Stimulated activated CD8-positive, alpha-beta memory T cell treated with anti-CD3 and anti-CD28 coated beads, Interleukin-7, amount 100 ng/mL, for 48 hours (primary cell): ENCODE measurements at regions not wholly inside any gene's neighbourhood (a gene's known extent, or its start where the extent isn't known, plus 50 kb on each side); places are given as distances from the start of the nearest gene placed in this dataset.
"Not testable (repeated sequence)": the region's sequence is repeated elsewhere in the genome, so short reads cannot be mapped to it uniquely, and the experiment has no call there.

ENCODE experiments used
- DNase-seq, 2 donors: peaks; one replicate each; pipeline ENCODE4 v3.0.0-alpha.2; 2020; ENCODE audit warnings: low read depth in 1 of 2; ENCODE audit errors: extremely low read depth in 1 of 2

- DNase-seq: not testable (repeated sequence)
These were observed 254.4 kb upstream of the USP9Y start for GRCh38 chrY:12446486-12447265.

- not testable (repeated sequence) for DNase-seq
These were observed 252.5 kb upstream of the USP9Y start for GRCh38 chrY:12448561-12448960.

DNA sequence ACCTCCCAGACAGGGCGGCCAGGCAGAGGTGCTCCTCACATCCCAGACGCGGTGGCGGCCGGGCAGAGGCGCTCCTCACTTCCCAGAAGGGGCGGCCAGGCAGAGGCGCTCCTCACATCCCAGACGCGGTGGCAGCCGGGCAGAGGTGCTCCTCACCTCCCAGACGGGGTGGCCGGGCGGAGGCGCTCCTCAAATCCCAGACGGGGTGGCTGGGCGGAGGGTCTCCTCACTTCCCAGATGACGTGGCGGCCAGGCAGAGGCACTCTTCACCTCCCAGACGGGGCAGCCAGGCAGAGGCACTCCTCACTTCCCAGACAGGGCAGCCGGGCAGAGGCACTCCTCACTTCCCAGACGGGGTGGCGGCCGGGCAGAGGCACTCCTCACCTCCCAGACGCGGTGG lies 247.7 kb upstream of the USP9Y start:
- DNase-seq: not testable (repeated sequence)

DNA sequence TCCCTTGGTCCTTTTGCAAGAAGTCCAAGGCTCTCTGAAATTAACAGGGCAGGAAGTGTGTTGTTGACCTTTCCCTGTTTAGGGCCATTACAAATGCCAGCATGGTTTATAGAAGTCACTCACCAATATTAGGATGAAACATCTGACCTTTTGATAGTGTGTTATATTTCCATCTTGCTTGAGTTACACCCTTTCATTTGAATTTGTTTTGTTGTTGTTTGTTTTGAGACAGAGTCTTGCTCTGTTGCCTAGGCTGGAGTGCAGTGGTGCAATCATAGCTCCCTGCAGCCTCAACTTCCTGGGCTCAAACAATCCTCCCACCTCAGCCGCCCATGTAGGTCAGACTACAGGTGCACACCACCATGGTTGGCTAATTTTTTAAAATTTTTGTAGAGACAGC lies 241.1 kb upstream of the USP9Y start:
- no peak for DNase-seq

- DNase-seq: no peak
These were observed 236.9 kb upstream of the USP9Y start for GRCh38 chrY:12464155-12464554.

DNA sequence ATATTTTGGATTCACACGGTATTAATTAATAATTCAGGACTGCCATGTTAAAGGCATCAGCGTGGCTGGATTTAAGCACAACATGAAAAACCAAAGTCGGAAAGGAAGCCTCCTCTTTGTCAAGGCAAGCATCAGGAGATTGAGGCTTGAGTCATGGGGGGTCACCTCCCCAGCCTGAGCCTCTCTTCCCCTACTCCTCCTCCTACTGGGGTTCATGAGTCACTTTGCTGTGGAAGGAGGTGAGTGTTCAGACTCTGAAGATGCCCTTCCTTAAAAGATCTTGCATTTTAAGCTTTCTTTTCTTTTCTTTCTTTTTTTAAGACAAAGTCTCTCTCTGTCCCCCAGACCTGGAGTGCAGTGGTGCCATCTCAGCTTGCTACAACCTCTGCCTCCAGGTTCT lies 235.3 kb upstream of the USP9Y start:
- no peak for DNase-seq

DNA sequence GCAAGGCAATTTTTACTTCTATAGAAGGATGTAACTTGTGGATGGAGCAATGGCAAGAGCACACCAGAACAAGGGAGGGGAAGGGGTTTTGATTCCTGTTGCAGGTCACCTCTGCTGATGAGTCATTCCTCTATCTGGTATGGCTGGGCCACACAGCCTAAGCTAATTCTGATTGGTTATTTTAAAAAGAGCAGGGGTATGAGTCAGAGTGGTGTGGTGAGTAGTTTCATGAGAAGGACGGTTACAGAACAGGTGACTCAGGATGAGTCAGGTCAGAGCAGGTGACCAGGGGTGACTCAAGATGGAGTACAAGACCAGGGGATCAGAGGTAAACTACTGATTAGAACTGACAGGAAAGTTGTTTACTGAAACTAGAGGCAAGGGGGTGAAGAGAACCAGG lies 231.9 kb upstream of the USP9Y start:
- no peak for DNase-seq

DNA sequence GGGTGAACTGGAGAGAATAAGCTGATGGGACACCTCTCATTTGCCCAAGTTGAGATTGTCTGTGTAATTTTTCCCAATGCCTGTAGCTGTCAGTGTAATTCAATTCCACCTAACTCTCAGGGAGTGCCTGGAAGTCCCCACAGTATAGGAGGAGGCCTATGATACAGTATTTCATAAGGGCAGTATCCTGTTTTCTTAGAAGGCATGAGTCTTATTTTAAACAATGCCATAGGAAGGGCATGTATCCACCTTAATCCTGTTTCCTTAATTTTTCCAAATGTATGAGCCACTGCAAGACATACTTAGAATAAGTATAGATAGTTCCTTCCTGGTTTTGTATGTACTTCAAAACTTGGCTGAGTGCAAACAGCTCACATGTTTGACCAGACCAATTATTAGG lies 226.6 kb upstream of the USP9Y start:
- DNase-seq: no peak

DNA sequence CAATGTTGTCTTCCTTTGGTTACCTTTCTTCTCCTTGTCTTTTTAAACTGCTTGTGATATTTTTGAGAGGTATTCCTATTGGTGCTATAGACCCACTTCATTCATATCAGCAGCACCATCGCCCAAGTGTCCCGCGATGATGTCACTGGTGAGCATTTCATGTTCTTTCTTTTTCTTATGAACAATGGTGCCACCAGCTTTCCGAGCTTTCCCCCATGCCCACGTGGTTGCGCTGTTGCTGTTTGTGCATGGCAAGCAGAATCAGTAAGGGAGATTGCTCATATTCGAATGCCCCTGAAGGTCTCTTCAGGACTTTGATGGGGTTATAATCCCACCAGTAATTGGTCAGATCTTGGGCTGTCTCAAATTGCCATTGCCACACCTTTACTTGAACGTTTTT lies 221.6 kb upstream of the USP9Y start:
- peak in 1 of 2 donors; percentile 4 for DNase-seq

GRCh38 chrY:12483394-12483793 lies 217.6 kb upstream of the USP9Y start:
- DNase-seq: no peak

- no peak for DNase-seq
These were observed 210.3 kb upstream of the USP9Y start for GRCh38 chrY:12490558-12491209.

- DNase-seq: no peak
These were observed 208.8 kb upstream of the USP9Y start for GRCh38 chrY:12492218-12492617.

DNA sequence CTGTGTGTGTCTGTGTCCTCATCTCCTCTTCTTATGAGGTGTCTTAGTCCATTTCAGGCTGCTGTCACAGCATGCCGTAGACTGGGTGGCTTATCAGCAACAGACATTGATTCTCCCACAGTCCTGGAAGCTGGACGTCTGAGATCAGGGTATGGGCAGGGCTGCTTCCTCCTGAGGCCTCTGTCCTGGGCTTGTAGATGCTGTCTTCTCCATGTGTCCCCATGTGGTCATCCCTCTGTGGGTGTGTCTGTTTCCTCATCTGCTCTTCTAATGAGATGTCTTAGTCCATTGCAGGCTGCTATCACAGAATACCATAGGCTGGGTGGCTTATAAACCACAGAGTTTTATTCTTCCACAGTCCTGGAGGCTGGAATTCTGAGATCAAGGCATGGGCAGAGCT lies 205.0 kb upstream of the USP9Y start:
- no peak for DNase-seq

GRCh38 chrY:12500096-12500495 lies 200.9 kb upstream of the USP9Y start:
- DNase-seq: no peak

DNA sequence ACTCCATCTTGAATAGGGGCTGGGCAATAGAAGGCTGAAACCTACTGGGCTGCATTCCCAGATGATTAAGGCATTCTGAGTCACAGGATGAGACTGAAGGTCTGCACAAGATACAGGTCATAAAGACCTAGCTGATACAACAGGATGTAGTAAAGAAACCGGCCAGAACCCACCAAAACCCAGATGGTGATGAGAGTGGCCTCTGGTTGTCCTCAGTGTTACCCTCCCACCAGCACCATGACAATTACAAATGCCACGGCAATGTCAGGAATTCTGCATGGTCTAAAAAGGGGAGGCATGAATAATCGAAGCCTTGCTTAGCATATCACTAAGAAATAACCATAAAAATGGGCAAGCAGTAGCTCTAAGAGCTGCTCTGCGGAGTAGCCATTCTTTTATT lies 197.0 kb upstream of the USP9Y start:
- DNase-seq: not testable (repeated sequence)

DNA sequence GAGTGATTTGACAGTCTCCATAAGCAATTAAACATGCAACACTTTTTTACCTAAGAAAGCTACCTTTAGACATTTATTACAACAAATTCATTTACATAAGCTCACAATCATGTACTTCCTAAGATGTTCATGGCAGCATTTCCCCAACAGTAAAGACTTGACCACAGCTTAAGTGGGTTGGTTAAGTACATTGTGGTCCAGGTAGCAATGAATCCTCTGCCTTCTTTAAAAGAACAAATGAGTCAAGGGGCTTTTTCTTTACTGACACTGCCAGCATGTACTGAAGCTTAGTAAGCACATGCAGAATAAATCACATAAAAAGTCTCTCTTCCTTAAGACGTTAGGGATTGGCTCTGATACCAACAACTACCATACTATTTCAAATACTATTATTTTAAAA lies 183.7 kb upstream of the USP9Y start:
- no peak for DNase-seq

DNA sequence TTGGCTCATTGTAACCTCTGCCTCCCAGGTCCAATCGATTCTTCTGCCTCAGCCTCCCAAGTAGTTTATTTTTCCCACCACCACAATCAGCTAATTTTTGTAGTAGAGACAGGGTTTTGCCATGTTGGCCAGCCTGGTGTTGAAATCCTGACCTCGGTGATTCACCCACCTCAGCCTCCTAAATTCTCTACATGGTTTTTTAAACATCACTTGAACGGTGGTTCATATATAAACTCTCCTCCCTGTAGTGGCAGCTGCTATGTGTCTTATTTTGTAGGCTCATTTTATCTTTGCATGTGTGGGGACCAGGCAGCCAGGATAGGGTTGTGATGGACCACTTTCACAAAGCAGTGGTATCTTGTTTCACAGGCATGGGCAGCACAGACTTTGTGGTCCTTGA lies 175.8 kb upstream of the USP9Y start:
- no peak for DNase-seq

- no peak for DNase-seq
These were observed 174.5 kb upstream of the USP9Y start for GRCh38 chrY:12526362-12527063.

GRCh38 chrY:12537226-12537854 lies 163.7 kb upstream of the USP9Y start:
- DNase-seq: no peak

- no peak for DNase-seq
These were observed 154.1 kb upstream of the USP9Y start for GRCh38 chrY:12546746-12547420.
